ENCODE measurements at regions not wholly inside any gene's neighbourhood (a gene's known extent, or its start where the extent isn't known, plus 50 kb on each side); places are given as distances from the start of the nearest gene placed in this dataset.

GRCh38 chr14:55734731-55735130, 154.7 kb downstream of the KTN1 start:
- no peak for DNase-seq (ENCODE audit: low spot score)

GRCh38 chr14:55739967-55740648, 160.1 kb downstream of the KTN1 start:
- DNase-seq (ENCODE audit: low spot score): peak; percentile 50

- DNase-seq (ENCODE audit: low spot score): no peak
Measured at GRCh38 chr14:55740649-55740989, 160.6 kb downstream of the KTN1 start.

GRCh38 chr14:55741240-55741639, 161.2 kb downstream of the KTN1 start:
- DNase-seq (ENCODE audit: low spot score): no peak

- no peak for DNase-seq (ENCODE audit: low spot score)
Measured at GRCh38 chr14:55743551-55743950, 163.5 kb downstream of the KTN1 start.

- DNase-seq (ENCODE audit: low spot score): no peak
Measured at GRCh38 chr14:55744321-55744720, 164.3 kb downstream of the KTN1 start.

GRCh38 chr14:55745906-55746305, 165.9 kb downstream of the KTN1 start:
- DNase-seq (ENCODE audit: low spot score): no peak

GRCh38 chr14:55746558-55746957, 166.6 kb downstream of the KTN1 start:
- no peak for DNase-seq (ENCODE audit: low spot score)

GRCh38 chr14:55747186-55747585, 167.2 kb downstream of the KTN1 start:
- no peak for DNase-seq (ENCODE audit: low spot score)

GRCh38 chr14:55749201-55749812, 169.3 kb downstream of the KTN1 start:
- DNase-seq (ENCODE audit: low spot score): no peak

GRCh38 chr14:55749946-55750345, 169.9 kb downstream of the KTN1 start:
- no peak for DNase-seq (ENCODE audit: low spot score)

- DNase-seq (ENCODE audit: low spot score): peak; percentile 68
Measured at GRCh38 chr14:55752580-55753390, 172.8 kb downstream of the KTN1 start.

- no peak for DNase-seq (ENCODE audit: low spot score)
Measured at GRCh38 chr14:55754471-55754870, 174.5 kb downstream of the KTN1 start.

GRCh38 chr14:55754871-55755270, 174.9 kb downstream of the KTN1 start:
- DNase-seq (ENCODE audit: low spot score): no peak

- no peak for DNase-seq (ENCODE audit: low spot score)
Measured at GRCh38 chr14:55756078-55756477, 176.1 kb downstream of the KTN1 start.

- no peak for DNase-seq (ENCODE audit: low spot score)
Measured at GRCh38 chr14:55756557-55756956, 176.6 kb downstream of the KTN1 start.

GRCh38 chr14:55758796-55759195, 178.8 kb downstream of the KTN1 start:
- DNase-seq (ENCODE audit: low spot score): no peak

- DNase-seq (ENCODE audit: low spot score): no peak
Measured at GRCh38 chr14:55760789-55761566, 181.0 kb downstream of the KTN1 start.

GRCh38 chr14:55761651-55762050, 181.6 kb downstream of the KTN1 start:
- DNase-seq (ENCODE audit: low spot score): no peak

- no peak for DNase-seq (ENCODE audit: low spot score)
Measured at GRCh38 chr14:55762595-55763232, 182.7 kb downstream of the KTN1 start.

GRCh38 chr14:55764784-55765183, 184.8 kb downstream of the KTN1 start:
- DNase-seq (ENCODE audit: low spot score): no peak

- no peak for DNase-seq (ENCODE audit: low spot score)
Measured at GRCh38 chr14:55766071-55766470, 186.1 kb downstream of the KTN1 start.

Measured in ureter (tissue), 1 donor.